ENCODE measurements at regions not wholly inside any gene's neighbourhood (a gene's known extent, or its start where the extent isn't known, plus 50 kb on each side); places are given as distances from the start of the nearest gene placed in this dataset.
"Not testable (repeated sequence)": the region's sequence is repeated elsewhere in the genome, so short reads cannot be mapped to it uniquely, and the experiment has no call there.

GRCh38 chr21:15638856-15639549, 90.8 kb upstream of the USP25 start:
- Histone ChIP-seq H3K4me2 (no peak overlapping the region), H3K4me1 (no peaks in the 10 kb centered on the region), H2AFZ (replicated peaks) (no peak overlapping the region), H3K27ac (no peak overlapping the region), H3K79me2 (ENCODE audit: low read depth) (no peaks in the 10 kb centered on the region), H4K20me1 (ENCODE audit: low read depth) (no peaks in the 10 kb centered on the region), H3K4me3 (no peak overlapping the region), H3K9ac (no peak overlapping the region), H3K9me3 (ENCODE audit: low read depth) (no peaks in the 10 kb centered on the region), H3K36me3 (no peaks in the 10 kb centered on the region), H3F3A (ENCODE audit: low read depth) (no peaks in the 10 kb centered on the region), H3K27me3 (no peaks in the 10 kb centered on the region)
- TF ChIP-seq CTCF (IDR thresholded peaks at IDR 0.05) = no peak
- Mint-ChIP-seq H3K4me3 (no peak overlapping the region), H3K9me3 (no peaks in the 10 kb centered on the region), H3K4me1 (peaks cover 7% of the 10 kb centered on the region), H3K27me3 (ENCODE audit: insufficient read depth, low read depth) (peaks cover 2% of the 10 kb centered on the region), H3K36me3 (no peaks in the 10 kb centered on the region), H3K27ac (no peak overlapping the region)
- DNase-seq (ENCODE audit: low spot score) = no peak

DNA sequence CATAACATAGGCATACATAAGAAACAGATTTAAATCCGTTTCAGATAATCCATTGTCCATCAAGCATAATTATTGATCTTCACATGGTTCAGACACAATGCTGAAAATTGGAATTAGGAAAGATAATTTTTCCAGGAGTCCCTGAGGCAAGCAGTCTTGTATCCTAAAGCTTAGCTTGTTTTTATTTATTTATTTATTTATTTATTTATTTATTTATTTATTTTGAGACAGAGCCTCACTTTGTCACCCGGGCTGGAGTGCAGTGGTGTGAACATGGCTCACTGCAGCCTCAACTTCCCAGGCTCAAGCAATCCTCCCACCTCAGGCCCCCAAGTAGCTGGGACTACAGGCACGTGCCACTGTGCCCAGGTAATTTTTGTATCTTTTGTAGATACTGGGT, 89.7 kb upstream of the USP25 start:
- not testable (repeated sequence) for H3K27ac Mint-ChIP-seq; H3K4me2 ChIP-seq; H3K4me3 Mint-ChIP-seq; H3K4me3 ChIP-seq; H3K27me3 Mint-ChIP-seq (ENCODE audit: insufficient read depth, low read depth); H3K27ac ChIP-seq; DNase-seq (ENCODE audit: low spot score); H3F3A ChIP-seq (ENCODE audit: low read depth); H3K9me3 ChIP-seq (ENCODE audit: low read depth); H3K9me3 Mint-ChIP-seq; H3K36me3 ChIP-seq; H4K20me1 ChIP-seq (ENCODE audit: low read depth); H3K9ac ChIP-seq; H3K4me1 Mint-ChIP-seq; H3K27me3 ChIP-seq; H3K4me1 ChIP-seq; H3K36me3 Mint-ChIP-seq; H2AFZ ChIP-seq (replicated peaks); H3K79me2 ChIP-seq (ENCODE audit: low read depth)

- H3K9me3 Mint-ChIP-seq = no peaks in the 10 kb centered on the region
- peaks cover 2% of the 10 kb centered on the region for H3K27me3 Mint-ChIP-seq (ENCODE audit: insufficient read depth, low read depth)
- no peak overlapping the region for H3K4me3 Mint-ChIP-seq
- no peak for TF ChIP-seq CTCF (IDR thresholded peaks at IDR 0.05)
- no peak for TF ChIP-seq EZH2 (IDR thresholded peaks at IDR 0.05)
- no peak for TF ChIP-seq EZH2phosphoT487 (IDR thresholded peaks at IDR 0.05)
- Histone ChIP-seq H3K4me2 (no peak overlapping the region), H3K9ac (no peak overlapping the region), H3K9me3 (ENCODE audit: low read depth) (no peaks in the 10 kb centered on the region), H2AFZ (replicated peaks) (no peak overlapping the region), H3F3A (ENCODE audit: low read depth) (no peaks in the 10 kb centered on the region), H4K20me1 (ENCODE audit: low read depth) (no peaks in the 10 kb centered on the region), H3K79me2 (ENCODE audit: low read depth) (no peaks in the 10 kb centered on the region), H3K27me3 (no peaks in the 10 kb centered on the region), H3K4me1 (no peaks in the 10 kb centered on the region), H3K36me3 (no peaks in the 10 kb centered on the region), H3K27ac (no peak overlapping the region), H3K4me3 (no peak overlapping the region)
- no peak overlapping the region for H3K27ac Mint-ChIP-seq
- no peak for DNase-seq (ENCODE audit: low spot score)
- H3K36me3 Mint-ChIP-seq = no peaks in the 10 kb centered on the region
- peaks cover 3% of the 10 kb centered on the region for H3K4me1 Mint-ChIP-seq
Measured at GRCh38 chr21:15644489-15644888, 85.3 kb upstream of the USP25 start.

DNA sequence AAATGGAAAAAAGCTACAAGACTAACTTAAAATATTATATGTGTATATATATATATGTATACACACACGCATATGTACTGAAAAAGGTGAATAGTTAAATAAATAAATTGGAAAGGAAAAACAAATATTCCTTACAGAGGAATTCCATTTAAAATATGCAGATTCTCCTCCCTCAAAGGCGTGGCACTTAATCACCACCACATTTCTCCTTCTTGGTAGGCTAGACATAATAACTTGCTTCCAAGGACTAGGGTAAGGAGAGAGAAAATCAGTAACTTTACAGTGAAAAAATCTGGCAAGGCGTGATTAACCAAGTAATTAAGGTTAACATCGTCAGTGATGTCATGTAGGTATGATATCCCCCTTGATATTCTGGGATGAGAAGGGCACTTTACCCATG, 84.0 kb upstream of the USP25 start:
- DNase-seq (ENCODE audit: low spot score) = no peak
- no peaks in the 10 kb centered on the region for H3K9me3 ChIP-seq (ENCODE audit: low read depth)
- no peak overlapping the region for H3K4me2 ChIP-seq
- no peak overlapping the region for H3K4me3 ChIP-seq
- H3K4me3 Mint-ChIP-seq = no peak overlapping the region
- no peaks in the 10 kb centered on the region for H3K27me3 ChIP-seq
- no peaks in the 10 kb centered on the region for H3K36me3 Mint-ChIP-seq
- no peaks in the 10 kb centered on the region for H3K27me3 Mint-ChIP-seq (ENCODE audit: insufficient read depth, low read depth)
- H3K79me2 ChIP-seq (ENCODE audit: low read depth) = no peaks in the 10 kb centered on the region
- no peaks in the 10 kb centered on the region for H3K36me3 ChIP-seq
- H4K20me1 ChIP-seq (ENCODE audit: low read depth) = no peaks in the 10 kb centered on the region
- no peak overlapping the region for H3K27ac Mint-ChIP-seq
- H3K9ac ChIP-seq = no peak overlapping the region
- H3K4me1 ChIP-seq = no peaks in the 10 kb centered on the region
- no peaks in the 10 kb centered on the region for H3K4me1 Mint-ChIP-seq
- H2AFZ ChIP-seq (replicated peaks) = no peak overlapping the region
- no peaks in the 10 kb centered on the region for H3F3A ChIP-seq (ENCODE audit: low read depth)
- H3K27ac ChIP-seq = no peak overlapping the region
- TF ChIP-seq CTCF (IDR thresholded peaks at IDR 0.05) (no peak), EZH2phosphoT487 (IDR thresholded peaks at IDR 0.05) (no peak), EZH2 (IDR thresholded peaks at IDR 0.05) (no peak)
- H3K9me3 Mint-ChIP-seq = no peaks in the 10 kb centered on the region

Data from neural progenitor cell (in vitro differentiated cells).